ENCODE measurements at regions not wholly inside any gene's neighbourhood (a gene's known extent, or its start where the extent isn't known, plus 50 kb on each side); places are given as distances from the start of the nearest gene placed in this dataset.
"Not testable (repeated sequence)": the region's sequence is repeated elsewhere in the genome, so short reads cannot be mapped to it uniquely, and the experiment has no call there.

DNA sequence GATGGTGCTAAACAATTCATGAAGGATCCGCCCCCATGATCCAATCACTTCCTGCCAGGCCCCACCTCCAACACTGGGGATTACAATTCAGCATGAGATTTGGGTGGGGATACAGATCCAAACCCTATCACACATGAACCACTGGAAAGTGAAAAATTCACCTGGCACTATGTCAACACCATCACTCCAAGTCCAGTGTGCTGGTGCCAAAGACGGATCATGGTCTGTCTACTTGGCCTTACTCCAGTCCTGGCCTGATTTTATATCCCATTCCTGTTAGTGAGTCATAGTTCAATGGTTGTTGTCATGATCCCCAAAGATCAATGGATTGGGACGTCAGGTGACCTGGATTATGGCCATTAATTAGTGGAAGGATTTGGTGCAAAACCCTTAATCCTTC is 147.4 kb upstream of the RPS23 start:
- no peak for DNase-seq (ENCODE audit: low spot score)

GRCh38 chr5:82424211-82424610 is 146.1 kb upstream of the RPS23 start:
- no peak for DNase-seq (ENCODE audit: low spot score)

GRCh38 chr5:82422751-82423181 is 144.6 kb upstream of the RPS23 start:
- DNase-seq (ENCODE audit: low spot score): no peak

- DNase-seq (ENCODE audit: low spot score): no peak
These were observed 144.0 kb upstream of the RPS23 start for GRCh38 chr5:82422001-82422740.

DNA sequence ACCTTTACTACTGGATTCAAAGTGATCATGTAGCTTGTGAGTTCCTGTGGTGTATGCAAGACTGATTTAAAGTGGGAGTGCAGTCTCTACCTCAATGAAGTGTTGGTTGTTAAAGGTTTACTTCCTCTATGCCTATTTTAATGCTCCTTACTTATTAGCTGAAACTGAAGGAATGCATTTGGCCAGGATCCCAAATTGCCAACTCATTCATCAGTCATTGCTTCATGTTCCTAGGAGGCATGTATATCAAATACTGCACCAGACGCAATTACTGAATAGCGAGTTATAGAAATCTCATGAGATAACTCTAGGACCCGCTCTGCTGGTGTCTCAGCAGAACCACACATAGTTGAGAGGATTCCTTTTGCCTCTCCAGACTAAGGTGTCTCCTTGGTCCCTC is 143.0 kb upstream of the RPS23 start:
- no peak for DNase-seq (ENCODE audit: low spot score)

DNA sequence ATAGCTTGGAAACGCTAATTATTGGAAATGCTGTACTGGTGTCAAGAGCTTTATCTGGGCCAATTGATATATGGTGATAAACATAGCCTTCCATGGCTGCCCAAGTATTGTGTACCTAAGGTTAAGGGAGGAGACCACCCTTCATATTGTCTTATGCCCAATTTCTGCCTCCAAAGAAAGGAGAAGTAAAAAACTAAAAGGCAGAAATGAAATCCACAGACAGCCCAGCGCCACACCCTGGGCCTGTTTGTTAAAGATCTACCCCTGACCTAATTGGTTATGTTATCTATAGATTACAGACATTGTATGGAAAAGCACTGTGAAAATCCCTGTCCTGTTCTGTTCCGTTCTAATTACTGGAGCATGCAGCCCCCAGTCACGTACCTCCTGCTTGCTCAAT is 142.4 kb upstream of the RPS23 start:
- DNase-seq (ENCODE audit: low spot score): not testable (repeated sequence)

DNA sequence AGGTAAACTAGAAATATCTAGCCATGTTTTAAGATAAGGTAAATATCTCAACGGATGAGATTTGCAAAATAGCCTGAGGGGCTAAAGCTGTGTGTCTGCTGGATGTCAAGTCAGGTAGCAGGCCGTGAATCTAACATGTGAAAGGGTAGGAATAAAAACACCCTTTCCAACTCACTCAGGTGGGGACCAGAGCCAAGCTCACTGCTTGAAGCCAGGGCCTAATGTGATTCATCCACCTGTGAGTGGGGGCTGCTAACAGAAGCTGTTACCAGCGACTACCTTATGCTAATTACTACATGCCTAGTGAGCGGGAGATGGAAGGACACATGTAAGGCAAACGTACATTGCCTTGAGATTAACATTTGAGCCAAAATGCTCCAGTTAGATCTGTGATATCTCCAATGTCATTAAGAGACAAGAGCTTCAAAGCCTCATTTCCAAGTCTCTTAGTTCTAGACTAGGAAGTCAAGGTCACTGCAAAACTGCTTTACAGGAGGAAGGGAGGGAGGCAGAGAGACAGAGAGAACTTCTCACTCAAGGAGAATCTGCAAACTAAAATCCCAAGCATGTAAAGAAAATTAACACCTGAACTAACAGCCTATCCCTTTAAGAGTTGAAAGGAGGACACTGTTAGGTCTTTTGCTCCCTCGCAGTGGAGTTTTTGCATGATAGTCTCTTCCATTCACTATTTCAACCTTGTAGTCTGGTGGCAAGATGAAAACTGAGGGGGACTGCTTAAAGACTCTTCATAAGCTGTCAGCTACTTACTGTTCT is 141.6 kb upstream of the RPS23 start:
- no peak for DNase-seq (ENCODE audit: low spot score)

GRCh38 chr5:82418608-82418950 is 140.4 kb upstream of the RPS23 start:
- DNase-seq (ENCODE audit: low spot score): no peak

DNA sequence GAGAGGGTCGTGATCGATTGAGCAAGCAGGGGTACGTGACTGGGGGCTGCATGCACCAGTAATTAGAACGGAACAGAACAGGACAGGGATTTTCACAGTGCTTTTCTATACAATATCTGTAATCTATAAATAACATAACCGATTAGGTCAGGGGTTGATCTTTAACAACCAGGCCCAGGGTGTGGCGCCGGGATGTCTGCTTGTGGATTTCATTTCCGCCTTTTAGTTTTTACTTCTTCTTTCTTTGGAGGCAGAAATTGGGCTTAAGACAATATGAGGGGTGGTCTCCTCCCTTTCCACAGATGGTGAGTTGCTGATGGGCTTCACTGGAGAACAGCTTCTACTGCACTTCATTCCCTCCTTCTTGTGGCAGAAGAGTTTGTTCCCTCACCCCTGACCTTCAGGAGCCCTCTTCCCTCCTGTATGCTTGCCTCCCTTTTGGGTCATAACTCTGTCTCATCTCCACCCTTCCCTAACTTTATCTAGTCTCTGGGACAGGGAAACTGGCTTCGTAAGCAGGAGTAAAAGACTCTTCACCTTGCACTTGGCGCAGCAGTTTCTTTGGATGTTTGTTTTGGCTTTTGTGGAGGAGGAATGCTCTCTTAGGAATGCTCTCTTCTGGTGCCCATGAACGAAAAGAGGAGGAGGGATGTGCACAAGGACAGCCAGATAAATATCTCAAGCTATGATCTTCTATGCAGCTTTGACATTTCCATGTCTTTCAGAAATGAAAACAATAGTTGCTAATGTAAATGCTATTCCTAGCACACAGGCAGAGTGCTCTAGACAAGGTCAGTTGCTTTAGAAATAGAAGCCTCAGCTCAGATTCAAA is 139.8 kb upstream of the RPS23 start:
- no peak for DNase-seq (ENCODE audit: low spot score)

DNA sequence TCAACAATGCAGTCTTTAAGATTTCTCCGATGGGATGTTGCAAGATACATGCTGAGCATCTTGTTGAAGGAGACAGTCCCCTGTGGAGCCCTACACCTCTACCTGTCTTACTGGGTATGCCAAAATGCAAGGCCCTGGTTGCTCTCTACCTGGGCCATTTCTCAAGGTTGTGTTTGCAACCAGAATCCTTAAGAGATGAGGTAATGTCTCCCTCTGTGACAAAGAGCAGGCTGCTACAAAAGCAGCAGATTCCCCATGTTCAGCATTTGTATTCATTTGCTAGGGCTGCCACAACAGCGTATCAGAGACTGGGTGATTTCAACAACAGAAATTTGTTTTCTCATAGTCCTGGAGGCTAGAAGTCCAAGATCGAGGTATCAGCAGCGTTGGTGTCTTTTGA is 138.4 kb upstream of the RPS23 start:
- no peak for DNase-seq (ENCODE audit: low spot score)

DNA sequence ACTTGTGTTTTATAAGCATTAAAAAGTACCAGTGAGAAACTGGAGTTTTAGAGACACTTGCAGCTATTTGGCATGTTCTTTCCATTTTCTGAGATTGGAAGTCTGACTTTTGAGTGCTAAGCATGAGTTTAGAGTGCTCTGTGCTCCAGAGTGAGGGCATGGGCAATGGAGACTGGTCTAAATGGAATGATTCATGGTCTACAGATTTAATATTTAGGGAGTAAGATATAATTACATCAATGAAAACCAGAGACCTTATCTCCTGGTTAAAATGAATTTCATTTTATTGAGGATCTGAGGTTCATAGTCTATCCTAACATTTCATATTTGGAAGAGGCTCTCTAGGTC is 135.9 kb upstream of the RPS23 start:
- DNase-seq (ENCODE audit: low spot score): no peak

DNA sequence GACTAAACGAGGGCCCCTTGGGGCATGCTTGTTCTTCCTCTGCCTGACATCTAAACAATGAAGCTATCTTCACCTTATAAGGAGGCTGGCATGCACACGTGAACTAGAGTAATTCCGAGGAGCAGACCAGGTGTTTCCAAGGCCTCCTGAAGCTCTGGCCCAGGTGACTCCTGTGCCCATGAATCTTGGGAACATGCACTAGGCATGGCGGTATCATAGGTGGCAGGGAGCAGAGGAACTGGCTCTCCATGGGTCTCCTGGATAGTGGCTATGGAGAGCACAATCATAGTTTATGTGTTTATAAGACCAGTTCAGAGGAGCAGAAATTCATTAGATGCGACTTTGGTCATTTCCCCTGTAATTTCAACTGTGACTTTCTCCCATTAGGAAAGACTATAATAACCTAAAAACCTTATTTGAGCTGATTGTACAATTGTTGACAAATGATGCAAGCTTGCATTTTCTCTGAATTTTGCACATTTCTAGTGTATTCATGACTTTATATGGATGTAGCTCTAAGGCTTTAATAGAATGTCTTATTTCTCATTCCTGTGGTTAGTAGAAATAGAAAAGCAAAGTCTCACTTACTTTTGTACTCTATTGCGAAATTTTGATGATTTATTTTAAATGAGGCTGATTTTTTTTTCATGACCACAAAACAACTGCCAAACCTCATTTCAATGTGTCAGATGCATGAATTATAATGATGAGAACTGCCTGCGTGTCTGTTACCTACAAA is 135.3 kb upstream of the RPS23 start:
- DNase-seq (ENCODE audit: low spot score): no peak

DNA sequence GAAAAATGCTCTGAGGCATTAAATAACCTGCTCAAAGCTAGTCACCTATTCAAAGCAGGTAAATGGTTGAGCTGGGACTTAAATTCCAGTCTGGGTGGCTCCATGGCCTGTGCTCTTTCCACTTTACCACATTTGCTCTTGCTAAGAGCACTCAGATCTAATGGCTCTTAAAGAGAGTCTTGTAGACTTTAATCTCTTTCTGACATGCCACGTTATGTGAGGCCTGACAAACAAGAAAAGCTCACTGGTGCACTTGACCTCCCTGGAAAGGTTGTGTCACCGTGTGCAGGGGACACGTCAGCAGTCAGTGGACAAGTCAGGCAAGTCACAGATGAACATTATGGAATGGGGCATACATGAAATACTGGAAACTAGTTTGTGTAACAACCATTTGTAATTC is 129.9 kb upstream of the RPS23 start:
- DNase-seq (ENCODE audit: low spot score): no peak

- DNase-seq (ENCODE audit: low spot score): no peak
These were observed 128.1 kb upstream of the RPS23 start for GRCh38 chr5:82406205-82406773.

- DNase-seq (ENCODE audit: low spot score): no peak
These were observed 127.6 kb upstream of the RPS23 start for GRCh38 chr5:82405618-82406204.

GRCh38 chr5:82405161-82405560 is 127.0 kb upstream of the RPS23 start:
- DNase-seq (ENCODE audit: low spot score): no peak

- no peak for DNase-seq (ENCODE audit: low spot score)
These were observed 126.3 kb upstream of the RPS23 start for GRCh38 chr5:82404382-82404945.

- no peak for DNase-seq (ENCODE audit: low spot score)
These were observed 125.6 kb upstream of the RPS23 start for GRCh38 chr5:82403724-82404123.

GRCh38 chr5:82403026-82403425 is 124.9 kb upstream of the RPS23 start:
- DNase-seq (ENCODE audit: low spot score): no peak

- DNase-seq (ENCODE audit: low spot score): no peak
These were observed 121.0 kb upstream of the RPS23 start for GRCh38 chr5:82399111-82399510.

GRCh38 chr5:82397741-82398320 is 119.7 kb upstream of the RPS23 start:
- no peak for DNase-seq (ENCODE audit: low spot score)

All from Ammon's horn (tissue), 1 donor.